Fibroblast of skin of left quadriceps (primary cell): ENCODE measurements at regions not wholly inside any gene's neighbourhood (a gene's known extent, or its start where the extent isn't known, plus 50 kb on each side); places are given as distances from the start of the nearest gene placed in this dataset.
A peak's percentile ranks its signal among the peaks of the same experiment; 100 is the strongest.

ENCODE experiments used
- DNase-seq, 2 experiments: peaks; one replicate each; pipeline ENCODE4 v3.0.0-alpha.2; 2013; ENCODE audit warnings: low read depth in 2 of 2

- DNase-seq: no peak
These were observed 1730.7 kb upstream of the FLRT2 start for GRCh38 chr14:83799233-83799632.

DNA sequence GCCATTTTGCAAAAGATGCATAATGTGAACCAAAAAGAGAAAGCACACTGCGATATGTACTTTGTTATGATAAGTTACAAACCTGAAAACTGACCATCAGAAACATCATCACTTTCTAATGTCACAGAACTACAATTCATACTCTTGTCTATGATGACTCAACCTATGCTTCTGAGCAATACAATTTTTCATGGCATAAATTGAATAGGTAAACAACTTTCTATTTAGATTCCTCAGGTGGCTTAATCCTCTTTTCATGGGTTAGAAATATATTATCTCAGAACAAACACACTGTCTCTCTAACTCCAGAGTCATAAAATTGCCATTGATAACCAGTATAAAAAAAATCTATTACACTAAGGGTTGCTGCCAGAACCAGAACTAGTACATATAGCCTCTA lies 1715.0 kb upstream of the FLRT2 start:
- no peak for DNase-seq

- DNase-seq: no peak
These were observed 1713.2 kb upstream of the FLRT2 start for GRCh38 chr14:83816761-83817160.

- DNase-seq: no peak
These were observed 1704.1 kb upstream of the FLRT2 start for GRCh38 chr14:83825843-83826242.

GRCh38 chr14:83826838-83827237 lies 1703.1 kb upstream of the FLRT2 start:
- peak; percentile 43 to 45 for DNase-seq

- no peak for DNase-seq
These were observed 1702.6 kb upstream of the FLRT2 start for GRCh38 chr14:83827383-83827782.

GRCh38 chr14:83828406-83828805 lies 1701.5 kb upstream of the FLRT2 start:
- DNase-seq: no peak

GRCh38 chr14:83830316-83830715 lies 1699.6 kb upstream of the FLRT2 start:
- DNase-seq: peak in 1 of 2 experiments; percentile 3

- DNase-seq: no peak
These were observed 1691.7 kb upstream of the FLRT2 start for GRCh38 chr14:83838226-83838625.

DNA sequence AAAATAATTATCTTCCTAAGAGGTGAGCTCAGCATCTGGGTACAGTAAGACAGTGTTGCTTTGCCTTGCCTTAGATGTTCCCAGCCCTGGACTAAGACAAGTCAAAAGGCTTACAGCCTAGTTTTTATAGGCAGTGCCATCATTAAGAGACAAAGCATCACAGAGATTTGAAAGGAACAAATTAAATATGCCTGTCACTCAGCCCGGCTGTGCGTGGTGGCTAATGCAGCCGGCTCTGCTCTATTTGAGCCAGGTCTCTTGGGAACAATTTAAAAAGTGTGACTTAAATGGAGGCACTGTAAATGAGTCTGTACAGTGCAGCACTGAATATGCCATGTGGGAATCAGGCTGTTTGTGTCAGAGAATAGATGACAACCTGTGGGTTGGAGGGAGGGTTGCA lies 1687.4 kb upstream of the FLRT2 start:
- no peak for DNase-seq

- DNase-seq: no peak
These were observed 1682.8 kb upstream of the FLRT2 start for GRCh38 chr14:83847102-83847501.

GRCh38 chr14:83850092-83850491 lies 1679.9 kb upstream of the FLRT2 start:
- no peak for DNase-seq

DNA sequence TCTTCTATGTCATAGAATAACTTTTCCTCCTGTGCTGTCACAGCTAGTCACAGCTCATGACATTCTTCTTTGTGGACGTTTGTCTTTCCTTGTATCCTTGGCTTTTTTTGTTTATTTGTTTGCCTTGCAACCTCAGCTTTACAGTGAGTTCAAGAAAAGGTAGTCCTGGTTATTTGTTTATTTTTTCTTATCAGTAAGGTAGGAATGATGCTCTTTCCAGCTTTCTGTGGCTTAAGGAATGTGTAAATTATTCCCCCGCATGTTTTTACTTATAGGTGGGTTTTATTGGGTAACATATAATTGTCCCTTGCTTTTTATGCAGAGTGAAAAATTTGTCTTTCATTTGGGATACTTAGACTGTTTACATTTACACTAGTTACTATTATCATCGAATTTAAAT lies 1673.6 kb upstream of the FLRT2 start:
- DNase-seq: no peak

DNA sequence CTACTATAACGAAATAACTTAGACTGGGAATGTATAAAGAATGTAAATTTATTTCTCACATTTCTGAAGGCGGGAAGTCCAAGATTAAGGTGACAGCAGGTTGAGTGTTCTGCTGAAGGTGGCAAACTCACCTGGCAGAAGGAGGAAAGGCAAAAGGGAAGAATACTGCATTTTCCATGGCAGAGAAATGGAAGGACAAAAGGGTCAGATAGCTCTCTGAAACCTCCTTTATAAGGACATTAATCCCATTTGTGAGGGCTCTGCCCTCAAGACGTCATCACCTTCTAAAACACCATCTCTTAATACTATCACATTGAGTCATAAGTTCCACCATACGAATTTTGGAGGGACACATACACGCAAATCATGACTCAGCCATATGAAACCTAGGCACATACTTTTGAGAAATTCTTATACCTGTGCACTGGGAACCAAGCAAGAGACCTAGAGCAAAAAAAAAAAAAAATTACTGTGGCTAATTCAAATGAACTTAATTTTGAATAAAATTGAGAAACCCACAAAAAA lies 1669.3 kb upstream of the FLRT2 start:
- no peak for DNase-seq

DNA sequence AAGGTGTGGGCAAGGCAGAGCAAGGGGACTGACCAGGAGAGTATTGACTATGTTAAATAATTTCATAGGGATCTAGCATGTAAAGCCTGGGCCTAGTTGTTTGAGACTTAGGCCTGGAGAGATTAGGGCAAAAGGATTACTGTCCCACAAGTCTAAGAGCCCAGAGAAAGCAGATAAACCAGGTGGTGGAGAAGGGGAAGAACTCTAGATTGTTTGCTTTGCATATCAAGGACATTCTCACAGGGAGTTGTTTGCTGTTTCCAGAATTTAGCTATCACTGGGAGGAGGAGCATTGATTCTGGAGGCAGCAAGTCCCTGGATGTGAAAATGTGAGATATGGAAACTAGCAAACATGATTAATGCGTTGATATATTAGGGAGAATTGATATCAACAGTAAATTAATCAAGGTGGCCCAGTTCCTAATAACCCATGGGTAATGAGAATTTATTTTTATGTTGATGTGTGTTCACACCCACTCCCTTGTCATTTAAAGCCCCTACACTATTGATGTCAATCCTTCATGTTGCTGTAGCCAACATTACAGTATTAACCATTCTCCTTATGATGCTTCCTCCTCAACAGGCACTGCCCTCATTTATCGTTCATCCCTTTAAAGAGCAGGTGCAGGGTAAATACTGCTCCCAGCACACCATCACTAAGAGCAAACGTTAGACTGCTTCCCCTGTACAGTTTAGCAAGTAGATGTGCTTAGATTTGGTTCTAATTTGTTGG lies 1666.7 kb upstream of the FLRT2 start:
- DNase-seq: no peak

DNA sequence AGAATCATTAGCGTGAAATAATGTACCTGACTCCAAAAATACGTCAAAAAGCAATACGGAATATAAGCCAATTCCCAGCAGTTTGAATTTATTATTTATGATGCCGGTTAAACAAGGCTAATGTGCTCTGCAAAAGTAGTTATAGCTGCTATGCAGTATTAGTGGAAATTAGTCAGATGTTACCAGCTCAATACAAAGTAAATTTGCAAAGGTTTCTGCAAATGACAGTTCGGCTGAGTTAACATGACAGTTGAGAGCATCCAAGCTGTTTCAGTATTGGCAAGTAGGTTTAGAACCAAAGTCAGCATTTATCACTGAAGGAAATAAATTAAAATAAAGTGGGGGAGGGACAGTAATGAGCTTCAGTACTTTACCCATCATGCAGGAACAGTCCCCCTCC lies 1665.8 kb upstream of the FLRT2 start:
- DNase-seq: no peak

- DNase-seq: peak in 1 of 2 experiments; percentile 32
These were observed 1662.2 kb upstream of the FLRT2 start for GRCh38 chr14:83867566-83868225.

- DNase-seq: no peak
These were observed 1659.2 kb upstream of the FLRT2 start for GRCh38 chr14:83870546-83871270.

- no peak for DNase-seq
These were observed 1656.3 kb upstream of the FLRT2 start for GRCh38 chr14:83873669-83874068.

DNA sequence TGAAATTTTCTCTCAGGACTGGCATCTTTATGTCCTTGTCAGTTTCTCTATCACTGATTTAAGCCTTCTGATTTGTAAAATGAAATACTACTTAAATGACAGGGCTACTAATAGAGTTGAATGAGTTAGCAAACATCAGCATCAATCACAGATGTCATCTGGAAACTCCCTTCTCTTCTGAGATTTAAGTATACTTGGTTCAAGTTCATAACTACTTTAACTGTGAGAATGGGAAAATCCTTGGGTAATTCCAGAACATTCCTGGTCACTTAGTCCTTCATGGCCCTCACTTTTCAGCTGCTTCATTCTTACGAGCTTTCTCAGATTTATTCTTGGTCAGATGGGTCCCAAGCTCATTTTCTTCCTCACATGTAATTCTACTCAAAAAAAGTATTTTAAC lies 1655.3 kb upstream of the FLRT2 start:
- DNase-seq: peak in 1 of 2 experiments; percentile 26

GRCh38 chr14:83883732-83884131 lies 1646.2 kb upstream of the FLRT2 start:
- DNase-seq: no peak

DNA sequence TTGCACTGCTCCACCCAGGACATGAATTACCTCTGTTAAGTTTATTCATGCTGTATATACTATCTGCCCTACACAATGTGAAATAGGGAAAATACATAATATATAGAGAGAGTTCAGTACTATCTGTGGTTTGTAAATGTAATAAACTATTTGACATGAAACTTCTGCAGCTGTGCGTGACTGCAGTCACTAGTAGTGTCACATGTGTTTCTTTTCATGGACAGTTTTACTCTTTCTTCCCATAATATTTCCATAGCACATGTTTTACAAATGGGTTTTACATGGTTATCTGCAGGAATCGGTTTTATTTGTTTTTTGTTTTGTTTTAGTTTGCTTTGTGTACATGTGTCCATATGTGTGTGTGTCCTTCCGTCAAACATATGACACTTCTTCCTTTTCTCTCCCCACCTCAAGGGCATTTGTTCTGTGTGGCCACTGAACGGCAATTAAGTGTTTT lies 1644.1 kb upstream of the FLRT2 start:
- DNase-seq: no peak
